GM21786 (cell line): ENCODE measurements at regions not wholly inside any gene's neighbourhood (a gene's known extent, or its start where the extent isn't known, plus 50 kb on each side); places are given as distances from the start of the nearest gene placed in this dataset.
"Not testable (repeated sequence)": the region's sequence is repeated elsewhere in the genome, so short reads cannot be mapped to it uniquely, and the experiment has no call there.

Experiments
- ATAC-seq: cut with Tn5 transposase; IDR thresholded peaks from one replicate; pipeline ENCODE4 v1.9.1; 2021; ENCODE audit not compliant: unreplicated experiment

GRCh38 chr1:204777591-204777990 lies 92.1 kb upstream of the LRRN2 start:
- no peak for ATAC-seq

- no peak for ATAC-seq
Measured at GRCh38 chr1:204780630-204781029, 90.0 kb upstream of the NFASC start.

GRCh38 chr1:204782118-204782700 lies 88.5 kb upstream of the NFASC start:
- no peak for ATAC-seq

- not testable (repeated sequence) for ATAC-seq
Measured at GRCh38 chr1:204785023-204785422, 85.6 kb upstream of the NFASC start.

GRCh38 chr1:204788470-204788869 lies 82.2 kb upstream of the NFASC start:
- ATAC-seq, result no peak

GRCh38 chr1:204791453-204792353 lies 79.0 kb upstream of the NFASC start:
- ATAC-seq, result no peak

- no peak for ATAC-seq
Measured at GRCh38 chr1:204792354-204792692, 78.3 kb upstream of the NFASC start.

GRCh38 chr1:204793259-204793914 lies 77.3 kb upstream of the NFASC start:
- no peak for ATAC-seq

GRCh38 chr1:204796886-204797285 lies 73.8 kb upstream of the NFASC start:
- not testable (repeated sequence) for ATAC-seq

- ATAC-seq, result no peak
Measured at GRCh38 chr1:204797401-204797800, 73.3 kb upstream of the NFASC start.

GRCh38 chr1:204799630-204800029 lies 71.0 kb upstream of the NFASC start:
- ATAC-seq, result no peak

- ATAC-seq, result no peak
Measured at GRCh38 chr1:204801211-204801610, 69.5 kb upstream of the NFASC start.

- ATAC-seq, result no peak
Measured at GRCh38 chr1:204802401-204803175, 68.1 kb upstream of the NFASC start.

GRCh38 chr1:204803607-204804006 lies 67.1 kb upstream of the NFASC start:
- ATAC-seq, result no peak

GRCh38 chr1:204806943-204807687 lies 63.5 kb upstream of the NFASC start:
- peak; percentile 77 for ATAC-seq

GRCh38 chr1:204809488-204809887 lies 61.2 kb upstream of the NFASC start:
- ATAC-seq, result no peak

GRCh38 chr1:204812842-204813241 lies 57.8 kb upstream of the NFASC start:
- ATAC-seq, result no peak

GRCh38 chr1:204813522-204813921 lies 57.1 kb upstream of the NFASC start:
- ATAC-seq, result no peak

- ATAC-seq, result no peak
Measured at GRCh38 chr1:204814166-204814884, 56.3 kb upstream of the NFASC start.

- ATAC-seq, result no peak
Measured at GRCh38 chr1:204817341-204817740, 53.3 kb upstream of the NFASC start.
